AG04450 (cell line): ENCODE measurements at regions not wholly inside any gene's neighbourhood (a gene's known extent, or its start where the extent isn't known, plus 50 kb on each side); places are given as distances from the start of the nearest gene placed in this dataset.

Experiments
- CTCF ChIA-PET: fragments of 300-600, 350-600 bp; formaldehyde crosslinking; extraction: SDS; loops from one replicate; lab custom pipeline; 2022; ENCODE audit warnings: antibody characterized with exemption, inconsistent platforms; lab: Charles Lee
- POLR2A ChIA-PET: fragments of 350-600 bp; formaldehyde crosslinking; extraction: SDS; loops from one replicate; lab custom pipeline; 2021; ENCODE audit warnings: antibody characterized with exemption, inconsistent platforms; lab: Yijun Ruan, JAX
- DNase-seq: peaks from one replicate; pipeline ENCODE4 v3.0.0-alpha.2; 2011; ENCODE audit warnings: low read depth, low spot score
- H3K27ac ChIP-seq: one replicate; pipeline ENCODE4 v1.5.1; 2012; ENCODE audit warnings: low read depth, low read length, control low read depth
- H3K27me3 ChIP-seq: one replicate; pipeline ENCODE4 v1.6.0; 2012; ENCODE audit warnings: low read length; ENCODE audit not compliant: control insufficient read depth, insufficient read depth
- H3K4me3 ChIP-seq: 2 replicates; pipeline ENCODE4 v1.5.1; 2011; ENCODE audit warnings: mild to moderate bottlenecking, low read depth, low read length, control low read depth
- H3K9me3 ChIP-seq: 2 replicates; pipeline ENCODE4 v1.5.1; 2012; ENCODE audit warnings: low read length; ENCODE audit not compliant: control insufficient read depth, insufficient read depth
- CTCF ChIP-seq: IDR thresholded peaks from 2 replicates; pipeline ENCODE4 v1.5.1; 2011; ENCODE audit warnings: low read depth, low read length, control low read depth, inconsistent platforms

DNA sequence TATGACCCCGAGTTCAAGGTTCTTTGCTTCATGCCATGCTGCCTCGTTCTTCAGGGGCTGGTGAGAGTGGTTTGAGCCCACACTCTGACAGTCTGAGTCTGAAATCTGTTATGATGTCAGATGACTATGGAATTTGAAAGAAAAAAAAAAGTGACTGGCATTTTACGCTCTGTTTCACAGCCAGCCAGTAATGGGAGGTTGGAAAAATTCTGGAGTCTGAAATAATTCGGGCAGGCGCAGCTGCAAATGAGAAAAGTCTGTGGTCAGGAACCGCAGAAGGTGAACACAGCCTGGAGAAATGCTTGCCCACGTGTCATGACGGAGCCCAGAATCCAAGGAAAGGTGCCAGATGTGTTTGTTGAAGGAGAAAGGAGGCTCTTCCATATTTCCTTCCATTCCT is 269.8 kb upstream of the PWP1 start:
- POLR2A ChIA-PET: no interaction called here
- H3K27ac ChIP-seq: no peak overlapping the region

GRCh38 chr12:107417004-107417403 is 268.6 kb upstream of the PWP1 start:
- DNase-seq: no peak
- H3K9me3 ChIP-seq: no peaks in the 10 kb centered on the region
- no peaks in the 10 kb centered on the region for H3K27me3 ChIP-seq
- H3K4me3 ChIP-seq: no peak overlapping the region
- CTCF ChIA-PET: no interaction called here
- TF ChIP-seq CTCF: no peak
- POLR2A ChIA-PET: no interaction called here
- no peak overlapping the region for H3K27ac ChIP-seq

More for the DNA sequence above, 269.8 kb upstream of the PWP1 start:
- CTCF ChIA-PET: interaction anchor here (0.6 to 1.4 kb wide), 2 partner anchors 10 to 56 kb away, joined by 3 read pairs; no protein-coding TSS in a partner anchor
- Histone ChIP-seq H3K4me3 (no peak overlapping the region), H3K27me3 (no peaks in the 10 kb centered on the region), H3K9me3 (no peaks in the 10 kb centered on the region)
- no peak for DNase-seq
- no peak for TF ChIP-seq CTCF

- CTCF ChIA-PET: interaction anchor here (1.0 kb wide), 1 partner anchor 288 kb away, joined by 3 read pairs; no protein-coding TSS in a partner anchor
- H3K9me3 ChIP-seq: no peaks in the 10 kb centered on the region
- no peak for DNase-seq
- H3K27ac ChIP-seq: no peak overlapping the region
- no peak overlapping the region for H3K4me3 ChIP-seq
- TF ChIP-seq CTCF: no peak
- POLR2A ChIA-PET: no interaction called here
- H3K27me3 ChIP-seq: no peaks in the 10 kb centered on the region
Observed at GRCh38 chr12:107418981-107419380, 266.6 kb upstream of the PWP1 start.

DNA sequence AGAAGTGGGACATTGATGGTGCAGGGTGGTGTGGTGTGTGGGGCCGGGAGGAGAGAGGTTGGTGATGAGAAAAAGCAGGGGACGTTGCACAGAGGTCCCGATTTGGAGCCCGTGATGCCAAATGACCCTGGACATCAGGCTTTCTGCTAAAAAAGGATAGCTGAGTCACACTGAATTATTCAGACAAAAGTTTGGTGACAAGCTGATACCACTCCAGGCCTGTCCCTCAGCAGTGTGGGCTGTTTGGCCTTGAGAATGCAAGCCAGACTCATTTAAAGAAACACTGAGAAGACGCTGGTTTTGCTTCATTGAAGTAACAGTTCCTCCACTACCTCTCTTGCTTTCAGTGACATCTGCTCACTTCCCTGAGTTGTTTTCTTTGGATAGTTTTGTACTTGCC is 262.1 kb upstream of the PWP1 start:
- DNase-seq: no peak
- peaks cover 14% of the 10 kb centered on the region for H3K9me3 ChIP-seq
- no peak overlapping the region for H3K27ac ChIP-seq
- TF ChIP-seq CTCF: no peak
- H3K27me3 ChIP-seq: peaks cover 3% of the 10 kb centered on the region
- no peak overlapping the region for H3K4me3 ChIP-seq
- CTCF ChIA-PET: no interaction called here
- POLR2A ChIA-PET: no interaction called here

DNA sequence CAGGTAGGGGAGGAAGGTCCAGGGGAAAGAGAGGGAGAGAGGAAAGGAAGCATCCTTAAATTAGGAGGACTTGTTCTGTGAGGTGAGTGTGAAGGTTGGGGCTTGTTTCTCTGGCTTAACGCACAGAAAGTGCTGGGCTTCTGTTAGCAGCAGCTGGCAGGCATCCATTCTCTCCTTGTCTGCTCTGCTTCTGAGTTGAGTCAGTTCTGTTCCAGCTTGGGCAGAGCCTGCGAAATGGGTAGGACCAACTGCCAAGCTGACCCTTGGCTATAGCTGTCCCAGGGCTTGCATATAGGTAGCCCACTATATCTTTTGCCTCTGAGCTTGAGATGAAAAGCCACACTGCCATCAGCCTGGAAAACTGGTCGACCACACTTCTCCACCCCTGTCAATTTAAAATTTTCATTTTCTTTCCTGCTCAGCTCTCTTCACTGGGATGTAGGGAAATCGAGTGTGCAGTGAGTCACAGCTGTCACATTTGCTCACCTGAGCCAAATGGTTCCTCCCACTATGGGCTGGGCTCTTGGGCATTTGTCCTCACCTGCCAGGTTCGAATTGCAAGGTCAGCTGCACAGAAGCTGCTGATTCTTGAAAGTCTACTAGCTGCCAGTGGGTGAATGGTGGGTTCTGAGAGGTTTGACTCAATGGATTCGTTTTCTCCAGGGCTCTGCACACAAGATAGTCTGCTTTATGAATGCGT is 256.4 kb upstream of the PWP1 start:
- ChIA-PET POLR2A (no interaction called here), CTCF (interaction anchor here (0.5 to 1.2 kb wide), 2 partner anchors 16 to 27 kb away, joined by 3 to 4 read pairs; no protein-coding TSS in a partner anchor)
- Histone ChIP-seq H3K4me3 (no peak overlapping the region), H3K27me3 (peaks cover 3% of the 10 kb centered on the region), H3K9me3 (peaks cover 14% of the 10 kb centered on the region), H3K27ac (no peak overlapping the region)
- DNase-seq: no peak
- no peak for TF ChIP-seq CTCF
